HEK293 (cell line): ENCODE measurements at regions not wholly inside any gene's neighbourhood (a gene's known extent, or its start where the extent isn't known, plus 50 kb on each side); places are given as distances from the start of the nearest gene placed in this dataset.

ENCODE experiments used
- CTCF ChIA-PET: fragments of 350-600 bp; formaldehyde crosslinking; extraction: SDS; loops from one replicate; lab custom pipeline; 2021; ENCODE audit warnings: antibody characterized with exemption; lab: Yijun Ruan, JAX
- POLR2A ChIA-PET: fragments of 300-600 bp; formaldehyde crosslinking; extraction: SDS; loops from one replicate; lab custom pipeline; 2020; ENCODE audit warnings: antibody characterized with exemption, inconsistent platforms; lab: Yijun Ruan, JAX
- H3K27ac ChIP-seq: fragments of 200-500 bp; sonication (Bioruptor generic); 2 replicates; pipeline ENCODE4 v1.5.1; 2014; ENCODE audit warnings: low read depth, low read length, control low read depth, inconsistent platforms; ENCODE audit errors: extremely low read depth
- H3K36me3 ChIP-seq, 2 experiments: fragments of 200-500 bp in 1 of 2; sonication (Bioruptor generic) in 1 of 2; 1 replicate in 1 of 2; 2 replicates in 1 of 2; pipeline ENCODE4 v1.5.1; 2014 to 2017; ENCODE audit warnings: inconsistent platforms in 2 of 2, low read length in 2 of 2; ENCODE audit not compliant: control insufficient read depth in 2 of 2, insufficient read depth in 1 of 2
- H3K4me1 ChIP-seq: fragments of 200-500 bp; sonication (Bioruptor generic); 2 replicates; pipeline ENCODE4 v1.5.1; 2014; ENCODE audit warnings: mild to moderate bottlenecking, low read length, inconsistent platforms; ENCODE audit not compliant: control insufficient read depth, insufficient read depth
- H3K4me3 ChIP-seq: 2 replicates; pipeline ENCODE4 v1.5.1; 2011; ENCODE audit warnings: low read depth, mild to moderate bottlenecking, control low read depth, low read length, moderate library complexity
- H3K9me3 ChIP-seq: fragments of 200-500 bp; sonication (Bioruptor generic); 2 replicates; pipeline ENCODE4 v1.5.1; 2014; ENCODE audit warnings: low read depth, low read length, inconsistent platforms; ENCODE audit not compliant: control insufficient read depth, insufficient read depth
- BCL11A ChIP-seq: fragments of 450-650 bp; formaldehyde crosslinking; IDR thresholded peaks from 2 replicates; pipeline ENCODE4 v1.5.1; 2016; ENCODE audit warnings: low read depth, missing biosample characterization, missing genetic modification characterization
- BCL6B ChIP-seq: fragments of 450-650 bp; formaldehyde crosslinking; IDR thresholded peaks from 2 replicates; pipeline ENCODE4 v1.5.1; 2017; ENCODE audit warnings: missing biosample characterization, missing genetic modification characterization
- FEZF1 ChIP-seq: fragments of 450-650 bp; formaldehyde crosslinking; IDR thresholded peaks from 2 replicates; pipeline ENCODE4 v1.5.1; 2016; ENCODE audit warnings: missing biosample characterization, missing genetic modification characterization
- GLIS1 ChIP-seq: fragments of 450-650 bp; formaldehyde crosslinking; IDR thresholded peaks from 2 replicates; pipeline ENCODE4 v1.5.1; 2016; ENCODE audit warnings: missing biosample characterization, missing genetic modification characterization
- PRDM10 ChIP-seq: fragments of 450-650 bp; formaldehyde crosslinking; IDR thresholded peaks from 2 replicates; pipeline ENCODE4 v1.5.1; 2016; ENCODE audit warnings: missing biosample characterization, missing genetic modification characterization
- SALL2 ChIP-seq: fragments of 450-650 bp; formaldehyde crosslinking; IDR thresholded peaks from 2 replicates; pipeline ENCODE4 v1.5.0; 2017; ENCODE audit warnings: missing biosample characterization, mild to moderate bottlenecking, missing genetic modification characterization, borderline replicate concordance
- SETDB1 ChIP-seq: IDR thresholded peaks from one replicate; pipeline ENCODE4 v1.6.1; 2017; ENCODE audit warnings: mild to moderate bottlenecking, low read length, moderate library complexity, mixed read lengths; ENCODE audit not compliant: insufficient read length
- YY1 ChIP-seq: fragments of 450-650 bp; formaldehyde crosslinking; IDR thresholded peaks from 2 replicates; pipeline ENCODE4 v1.5.1; 2018; ENCODE audit warnings: missing biosample characterization, missing genetic modification characterization
- YY2 ChIP-seq: fragments of 450-650 bp; formaldehyde crosslinking; IDR thresholded peaks from 2 replicates; pipeline ENCODE4 v1.5.1; 2016; ENCODE audit warnings: missing biosample characterization, missing genetic modification characterization
- ZBTB6 ChIP-seq: fragments of 450-650 bp; formaldehyde crosslinking; IDR thresholded peaks from 2 replicates; pipeline ENCODE4 v1.5.1; 2017; ENCODE audit warnings: missing biosample characterization, missing genetic modification characterization
- ZNF121 ChIP-seq: fragments of 450-650 bp; formaldehyde crosslinking; IDR thresholded peaks from 2 replicates; pipeline ENCODE4 v1.5.1; 2016; ENCODE audit warnings: missing biosample characterization, missing genetic modification characterization
- ZNF16 ChIP-seq: fragments of 450-650 bp; formaldehyde crosslinking; IDR thresholded peaks from 2 replicates; pipeline ENCODE4 v1.5.1; 2016; ENCODE audit warnings: low read depth, missing biosample characterization, missing genetic modification characterization
- ZNF19 ChIP-seq: fragments of 450-650 bp; formaldehyde crosslinking; IDR thresholded peaks from 2 replicates; pipeline ENCODE4; 2016; ENCODE audit warnings: missing biosample characterization, missing genetic modification characterization, low read depth
- ZNF211 ChIP-seq: fragments of 450-650 bp; formaldehyde crosslinking; IDR thresholded peaks from 2 replicates; pipeline ENCODE4 v1.5.1; 2016; ENCODE audit warnings: low read depth, missing biosample characterization, missing genetic modification characterization
- ZNF311 ChIP-seq: fragments of 450-650 bp; formaldehyde crosslinking; IDR thresholded peaks from 2 replicates; pipeline ENCODE4 v1.5.1; 2017; ENCODE audit warnings: missing biosample characterization, missing genetic modification characterization, borderline replicate concordance
- ZNF48 ChIP-seq: fragments of 450-650 bp; formaldehyde crosslinking; IDR thresholded peaks from 2 replicates; pipeline ENCODE4 v1.5.1; 2016; ENCODE audit warnings: missing biosample characterization, missing genetic modification characterization
- ZNF549 ChIP-seq: fragments of 450-650 bp; IDR thresholded peaks from 2 replicates; pipeline ENCODE4 v1.5.1; 2018; ENCODE audit warnings: missing biosample characterization, missing genetic modification characterization, mild to moderate bottlenecking, inconsistent platforms, moderate library complexity
- ZNF561 ChIP-seq: fragments of 450-650 bp; IDR thresholded peaks from 2 replicates; pipeline ENCODE4 v1.5.1; 2018; ENCODE audit warnings: missing biosample characterization, missing genetic modification characterization, borderline replicate concordance
- ZNF623 ChIP-seq: fragments of 450-650 bp; formaldehyde crosslinking; IDR thresholded peaks from 2 replicates; pipeline ENCODE4 v1.5.1; 2016; ENCODE audit warnings: missing biosample characterization, missing genetic modification characterization
- ZNF658 ChIP-seq: fragments of 450-650 bp; formaldehyde crosslinking; IDR thresholded peaks from 2 replicates; pipeline ENCODE4; 2016; ENCODE audit warnings: missing biosample characterization, missing genetic modification characterization
- ZNF785 ChIP-seq: fragments of 450-650 bp; formaldehyde crosslinking; IDR thresholded peaks from 2 replicates; pipeline ENCODE4 v1.5.1; 2016; ENCODE audit warnings: missing biosample characterization, missing genetic modification characterization
- TF ChIP-seq, protein P1 (sequence below): fragments of 450-650 bp; formaldehyde crosslinking; IDR thresholded peaks from 2 replicates; pipeline ENCODE4 v1.5.1; 2016; ENCODE audit warnings: missing biosample characterization, missing genetic modification characterization
- TF ChIP-seq, protein P2 (sequence below): fragments of 450-650 bp; formaldehyde crosslinking; IDR thresholded peaks from 2 replicates; pipeline ENCODE4 v1.5.1; 2016; ENCODE audit warnings: missing biosample characterization, missing genetic modification characterization

- no peaks in the 10 kb centered on the region for H3K4me1 ChIP-seq
- no peak overlapping the region for H3K4me3 ChIP-seq
- H3K36me3 ChIP-seq: no peaks in the 10 kb centered on the region
- H3K27ac ChIP-seq: no peak overlapping the region
- POLR2A ChIA-PET: interaction anchor here (0.9 kb wide), 1 partner anchor 16 kb away, joined by 3 read pairs; no protein-coding TSS in a partner anchor
- TF ChIP-seq FEZF1 (tag by site-specific recombination): no peak
- TF ChIP-seq ZNF549 (tag by site-specific recombination): no peak
- TF ChIP-seq ZBTB6 (tag by site-specific recombination): no peak
- no peak for TF ChIP-seq ZNF19
- TF ChIP-seq ZNF311 (tag by site-specific recombination): no peak
- TF ChIP-seq YY1 (tag by site-specific recombination): no peak
- no peak for TF ChIP-seq ZNF561 (tag by site-specific recombination)
- no peak for TF ChIP-seq ZNF623 (tag by site-specific recombination)
- TF ChIP-seq, all 188 proteins: peak for 0
- no peaks in the 10 kb centered on the region for H3K9me3 ChIP-seq
- CTCF ChIA-PET: interaction anchor here (0.6 to 1.4 kb wide), 4 partner anchors 10 to 189 kb away, joined by 3 to 4 read pairs (median 3); no protein-coding TSS in a partner anchor
These were observed 282.2 kb downstream of the MREG start for GRCh38 chr2:215731108-215731658.

- CTCF ChIA-PET: interaction anchor here (0.6 to 1.1 kb wide), 3 partner anchors 11 to 190 kb away, joined by 3 read pairs; no protein-coding TSS in a partner anchor
- H3K36me3 ChIP-seq: no peaks in the 10 kb centered on the region
- H3K9me3 ChIP-seq: no peaks in the 10 kb centered on the region
- H3K27ac ChIP-seq: no peak overlapping the region
- POLR2A ChIA-PET: interaction anchor here (0.9 kb wide), 1 partner anchor 15 kb away, joined by 3 read pairs; no protein-coding TSS in a partner anchor
- no peaks in the 10 kb centered on the region for H3K4me1 ChIP-seq
- H3K4me3 ChIP-seq: no peak overlapping the region
- TF ChIP-seq BCL6B (tag by site-specific recombination): no peak
- TF ChIP-seq ZNF658 (tag by site-specific recombination): no peak
- TF ChIP-seq, protein P1, sequence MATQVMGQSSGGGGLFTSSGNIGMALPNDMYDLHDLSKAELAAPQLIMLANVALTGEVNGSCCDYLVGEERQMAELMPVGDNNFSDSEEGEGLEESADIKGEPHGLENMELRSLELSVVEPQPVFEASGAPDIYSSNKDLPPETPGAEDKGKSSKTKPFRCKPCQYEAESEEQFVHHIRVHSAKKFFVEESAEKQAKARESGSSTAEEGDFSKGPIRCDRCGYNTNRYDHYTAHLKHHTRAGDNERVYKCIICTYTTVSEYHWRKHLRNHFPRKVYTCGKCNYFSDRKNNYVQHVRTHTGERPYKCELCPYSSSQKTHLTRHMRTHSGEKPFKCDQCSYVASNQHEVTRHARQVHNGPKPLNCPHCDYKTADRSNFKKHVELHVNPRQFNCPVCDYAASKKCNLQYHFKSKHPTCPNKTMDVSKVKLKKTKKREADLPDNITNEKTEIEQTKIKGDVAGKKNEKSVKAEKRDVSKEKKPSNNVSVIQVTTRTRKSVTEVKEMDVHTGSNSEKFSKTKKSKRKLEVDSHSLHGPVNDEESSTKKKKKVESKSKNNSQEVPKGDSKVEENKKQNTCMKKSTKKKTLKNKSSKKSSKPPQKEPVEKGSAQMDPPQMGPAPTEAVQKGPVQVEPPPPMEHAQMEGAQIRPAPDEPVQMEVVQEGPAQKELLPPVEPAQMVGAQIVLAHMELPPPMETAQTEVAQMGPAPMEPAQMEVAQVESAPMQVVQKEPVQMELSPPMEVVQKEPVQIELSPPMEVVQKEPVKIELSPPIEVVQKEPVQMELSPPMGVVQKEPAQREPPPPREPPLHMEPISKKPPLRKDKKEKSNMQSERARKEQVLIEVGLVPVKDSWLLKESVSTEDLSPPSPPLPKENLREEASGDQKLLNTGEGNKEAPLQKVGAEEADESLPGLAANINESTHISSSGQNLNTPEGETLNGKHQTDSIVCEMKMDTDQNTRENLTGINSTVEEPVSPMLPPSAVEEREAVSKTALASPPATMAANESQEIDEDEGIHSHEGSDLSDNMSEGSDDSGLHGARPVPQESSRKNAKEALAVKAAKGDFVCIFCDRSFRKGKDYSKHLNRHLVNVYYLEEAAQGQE: no peak
- TF ChIP-seq, protein P2, sequence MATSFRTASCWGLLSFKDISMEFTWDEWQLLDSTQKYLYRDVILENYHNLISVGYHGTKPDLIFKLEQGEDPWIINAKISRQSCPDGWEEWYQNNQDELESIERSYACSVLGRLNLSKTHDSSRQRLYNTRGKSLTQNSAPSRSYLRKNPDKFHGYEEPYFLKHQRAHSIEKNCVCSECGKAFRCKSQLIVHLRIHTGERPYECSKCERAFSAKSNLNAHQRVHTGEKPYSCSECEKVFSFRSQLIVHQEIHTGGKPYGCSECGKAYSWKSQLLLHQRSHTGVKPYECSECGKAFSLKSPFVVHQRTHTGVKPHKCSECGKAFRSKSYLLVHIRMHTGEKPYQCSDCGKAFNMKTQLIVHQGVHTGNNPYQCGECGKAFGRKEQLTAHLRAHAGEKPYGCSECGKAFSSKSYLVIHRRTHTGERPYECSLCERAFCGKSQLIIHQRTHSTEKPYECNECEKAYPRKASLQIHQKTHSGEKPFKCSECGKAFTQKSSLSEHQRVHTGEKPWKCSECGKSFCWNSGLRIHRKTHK (tag by site-specific recombination): no peak
- no peak for TF ChIP-seq SETDB1
- TF ChIP-seq SALL2 (tag by site-specific recombination): no peak
- TF ChIP-seq ZNF785 (tag by site-specific recombination): no peak
- TF ChIP-seq GLIS1 (tag by site-specific recombination): no peak
- no peak for TF ChIP-seq ZNF48
- TF ChIP-seq YY2 (tag by site-specific recombination): no peak
- TF ChIP-seq ZNF16 (tag by site-specific recombination): no peak
- TF ChIP-seq PRDM10: no peak
- TF ChIP-seq ZNF211 (tag by site-specific recombination): no peak
- TF ChIP-seq ZNF121 (tag by site-specific recombination): no peak
- TF ChIP-seq BCL11A: no peak
These were observed 283.2 kb downstream of the MREG start for GRCh38 chr2:215729985-215730620.
